Peyer's patch (tissue), 4 donors: ENCODE measurements at regions not wholly inside any gene's neighbourhood (a gene's known extent, or its start where the extent isn't known, plus 50 kb on each side); places are given as distances from the start of the nearest gene placed in this dataset.

Source experiments
- POLR2A ChIP-seq, 2 donors: fragments of 450-650 bp; IDR thresholded peaks; one replicate each; pipeline ENCODE4 v1.5.1; 2017; ENCODE audit warnings: antibody characterized with exemption in 2 of 2, mild to moderate bottlenecking in 2 of 2, moderate library complexity in 2 of 2
- TF ChIP-seq, protein P1 (sequence below), 6 experiments: fragments of 450-650 bp in 4 of 6; fragments of 200-600 bp in 2 of 6; sonication (generic) in 1 of 6; IDR thresholded peaks; one replicate each; pipeline ENCODE4 v1.5.1; 2017 to 2019; ENCODE audit warnings: antibody characterized with exemption in 6 of 6, mild to moderate bottlenecking in 3 of 6, moderate library complexity in 1 of 6

DNA sequence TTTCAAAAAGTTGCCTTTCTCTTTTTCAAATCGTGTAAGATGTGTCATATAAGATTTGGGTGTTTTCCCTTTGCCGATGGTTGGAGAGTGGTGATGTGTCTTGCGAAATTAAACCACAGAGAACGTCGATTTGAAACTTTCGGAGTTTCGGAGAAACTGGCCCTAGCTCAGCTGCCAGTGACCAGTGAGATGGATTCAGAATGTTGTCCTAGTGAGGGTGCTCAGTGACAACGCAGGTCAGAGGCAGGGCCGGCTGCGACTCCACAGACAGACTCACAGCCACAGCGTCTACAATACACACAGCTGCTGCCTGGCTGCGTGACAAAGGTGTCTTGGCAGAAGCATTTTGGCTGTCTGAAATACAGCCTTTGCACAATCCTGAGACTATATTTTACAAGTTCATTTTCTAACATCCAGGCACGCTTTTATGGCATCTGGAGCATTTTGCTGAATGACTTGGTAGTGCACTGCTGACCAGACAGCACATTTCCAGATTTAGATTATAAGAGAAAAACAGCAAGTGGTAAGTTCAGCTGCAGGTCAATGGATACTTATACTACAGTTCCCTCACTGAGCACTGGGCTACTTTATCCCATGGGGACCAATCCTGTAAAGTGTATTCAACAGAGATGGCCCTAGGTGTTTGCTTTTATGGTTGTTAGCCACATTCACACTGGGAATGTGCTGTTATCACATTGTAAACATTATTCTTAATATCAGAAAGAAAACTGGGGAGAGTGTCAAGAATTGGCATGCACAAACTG lies 207.5 kb downstream of the KCNRG start:
- TF ChIP-seq, protein P1, sequence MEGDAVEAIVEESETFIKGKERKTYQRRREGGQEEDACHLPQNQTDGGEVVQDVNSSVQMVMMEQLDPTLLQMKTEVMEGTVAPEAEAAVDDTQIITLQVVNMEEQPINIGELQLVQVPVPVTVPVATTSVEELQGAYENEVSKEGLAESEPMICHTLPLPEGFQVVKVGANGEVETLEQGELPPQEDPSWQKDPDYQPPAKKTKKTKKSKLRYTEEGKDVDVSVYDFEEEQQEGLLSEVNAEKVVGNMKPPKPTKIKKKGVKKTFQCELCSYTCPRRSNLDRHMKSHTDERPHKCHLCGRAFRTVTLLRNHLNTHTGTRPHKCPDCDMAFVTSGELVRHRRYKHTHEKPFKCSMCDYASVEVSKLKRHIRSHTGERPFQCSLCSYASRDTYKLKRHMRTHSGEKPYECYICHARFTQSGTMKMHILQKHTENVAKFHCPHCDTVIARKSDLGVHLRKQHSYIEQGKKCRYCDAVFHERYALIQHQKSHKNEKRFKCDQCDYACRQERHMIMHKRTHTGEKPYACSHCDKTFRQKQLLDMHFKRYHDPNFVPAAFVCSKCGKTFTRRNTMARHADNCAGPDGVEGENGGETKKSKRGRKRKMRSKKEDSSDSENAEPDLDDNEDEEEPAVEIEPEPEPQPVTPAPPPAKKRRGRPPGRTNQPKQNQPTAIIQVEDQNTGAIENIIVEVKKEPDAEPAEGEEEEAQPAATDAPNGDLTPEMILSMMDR (IDR thresholded peaks at IDR 0.05), result no peak
- no peak for TF ChIP-seq POLR2A (IDR thresholded peaks at IDR 0.05)
